ENCODE measurements at regions not wholly inside any gene's neighbourhood (a gene's known extent, or its start where the extent isn't known, plus 50 kb on each side); places are given as distances from the start of the nearest gene placed in this dataset.
"Not testable (repeated sequence)": the region's sequence is repeated elsewhere in the genome, so short reads cannot be mapped to it uniquely, and the experiment has no call there.

GRCh38 chr20:53865901-53866793 lies 204.2 kb downstream of the BCAS1 start:
- no peak overlapping the region for H2BK15ac ChIP-seq (ENCODE audit: low read depth, poor library complexity, severe bottlenecking)
- whole genome bisulfite sequencing, result 6% methylated on average over 5 of the region's 7 CpGs

GRCh38 chr20:53864765-53865683 lies 205.4 kb downstream of the BCAS1 start:
- Histone ChIP-seq H4K91ac (ENCODE audit: low read length) (peak overlapping the region; percentile 61), H3K18ac (ENCODE audit: low read depth in 1 of 2, low read length in 2 of 2) (peak overlapping the region; percentile 57 to 62), H3K9ac (ENCODE audit: low read length) (peak overlapping the region; percentile 82), H2BK12ac (ENCODE audit: low read length in 2 of 2) (peak overlapping the region; percentile 89 to 94), H3K4ac (ENCODE audit: low read depth in 1 of 2, low read length in 2 of 2) (peak overlapping the region in 1 of 2 experiments; percentile 61), H3K27ac (ENCODE audit: low read length, poor library complexity, severe bottlenecking) (peak overlapping the region; percentile 23), H2BK5ac (ENCODE audit: low read depth, low read length, poor library complexity, severe bottlenecking) (peak overlapping the region; percentile 10), H2BK120ac (ENCODE audit: low read depth, low read length) (peak overlapping the region; percentile 79)
- H3K4me1 ChIP-seq (ENCODE audit: control insufficient read depth, insufficient read depth, low read depth, low read length); H2BK15ac ChIP-seq (ENCODE audit: low read depth, poor library complexity, severe bottlenecking); H3K4me3 ChIP-seq (ENCODE audit: insufficient read depth in 1 of 2, low read depth in 1 of 2, low read length in 2 of 2); H3K9me3 ChIP-seq (ENCODE audit: control insufficient read depth, low read length); H2AFZ ChIP-seq (ENCODE audit: low read depth, low read length); H3K27me3 ChIP-seq (ENCODE audit: control insufficient read depth in 1 of 2, insufficient read depth in 1 of 2, low read length in 2 of 2); H3K4me2 ChIP-seq (ENCODE audit: low read length, poor library complexity, severe bottlenecking); H3K36me3 ChIP-seq (ENCODE audit: control insufficient read depth in 1 of 2, insufficient read depth in 2 of 2, low read depth in 1 of 2, low read length in 2 of 2); H3K79me1 ChIP-seq (replicated peaks; ENCODE audit: low read length, poor library complexity, severe bottlenecking); H2AK5ac ChIP-seq (ENCODE audit: low read length, severe bottlenecking); H3K14ac ChIP-seq (ENCODE audit: low read length in 2 of 2); H4K8ac ChIP-seq (ENCODE audit: low read length); H3K23ac ChIP-seq (ENCODE audit: low read length in 2 of 2): not testable (repeated sequence)
- WGBS, result 69% methylated on average over 6 of the region's 13 CpGs
- DNase-seq, result peak; percentile 35

More at GRCh38 chr20:53865901-53866793, 204.2 kb downstream of the BCAS1 start:
- Histone ChIP-seq H2BK12ac (ENCODE audit: low read length in 2 of 2) (peak overlapping the region; percentile 34 to 86), H3K9ac (ENCODE audit: low read length) (peak overlapping the region; percentile 82), H3K4me3 (ENCODE audit: insufficient read depth in 1 of 2, low read depth in 1 of 2, low read length in 2 of 2) (peak overlapping the region in 1 of 2 experiments; percentile 57), H4K8ac (ENCODE audit: low read length) (no peak overlapping the region), H2AFZ (ENCODE audit: low read depth, low read length) (peak overlapping the region; percentile 61), H2BK5ac (ENCODE audit: low read depth, low read length, poor library complexity, severe bottlenecking) (peak overlapping the region; percentile 62), H3K36me3 (ENCODE audit: control insufficient read depth in 1 of 2, insufficient read depth in 2 of 2, low read depth in 1 of 2, low read length in 2 of 2) (no peaks in the 10 kb centered on the region), H3K4me1 (ENCODE audit: control insufficient read depth, insufficient read depth, low read depth, low read length) (peaks cover 6% of the 10 kb centered on the region), H3K27ac (ENCODE audit: low read length, poor library complexity, severe bottlenecking) (peak overlapping the region; percentile 60), H3K27me3 (ENCODE audit: control insufficient read depth in 1 of 2, insufficient read depth in 1 of 2, low read length in 2 of 2) (no peaks in the 10 kb centered on the region), H3K23ac (ENCODE audit: low read length in 2 of 2) (no peak overlapping the region), H2AK5ac (ENCODE audit: low read length, severe bottlenecking) (no peak overlapping the region), H3K79me1 (replicated peaks; ENCODE audit: low read length, poor library complexity, severe bottlenecking) (no peaks in the 10 kb centered on the region), H3K4me2 (ENCODE audit: low read length, poor library complexity, severe bottlenecking) (peak overlapping the region; percentile 50), H2BK120ac (ENCODE audit: low read depth, low read length) (peak overlapping the region; percentile 61), H3K14ac (ENCODE audit: low read length in 2 of 2) (no peak overlapping the region), H3K18ac (ENCODE audit: low read depth in 1 of 2, low read length in 2 of 2) (peak overlapping the region; percentile 80 to 96), H3K4ac (ENCODE audit: low read depth in 1 of 2, low read length in 2 of 2) (peak overlapping the region; percentile 51 to 88), H3K9me3 (ENCODE audit: control insufficient read depth, low read length) (no peaks in the 10 kb centered on the region), H4K91ac (ENCODE audit: low read length) (peak overlapping the region; percentile 70)
- peak; percentile 90 for DNase-seq

DNA sequence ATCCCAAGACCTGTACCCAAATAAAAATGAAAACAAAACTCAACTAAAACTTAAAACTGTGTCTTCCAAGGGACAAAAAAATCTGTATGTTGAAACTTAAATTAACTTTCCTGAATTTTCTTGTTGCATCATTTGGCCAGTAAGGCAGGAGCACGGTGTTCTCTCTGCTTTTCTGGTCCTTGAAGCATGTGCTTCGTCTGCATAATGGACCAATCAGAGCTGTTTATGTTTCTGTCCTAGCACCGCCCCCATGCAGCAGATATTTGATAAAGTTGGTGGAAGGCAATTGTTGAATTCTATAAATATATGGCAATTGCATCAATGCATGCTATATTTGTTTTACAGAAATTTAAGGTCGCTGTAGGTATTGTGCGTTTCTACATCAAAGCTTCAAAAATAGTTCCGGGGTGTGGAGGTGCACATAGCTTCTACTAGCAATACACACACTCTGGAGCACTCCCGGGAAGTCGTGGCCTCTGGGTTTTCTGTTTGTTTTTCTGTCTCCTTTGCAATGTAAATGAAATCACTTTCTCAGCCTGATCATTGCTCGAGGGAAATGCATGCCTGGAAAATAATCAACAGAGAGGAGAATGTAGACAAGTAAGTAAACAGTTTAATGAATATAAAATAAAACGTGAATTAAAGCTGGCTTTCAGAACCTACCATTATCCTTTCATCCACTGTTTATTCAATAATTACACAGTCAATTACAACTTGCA lies 206.3 kb downstream of the BCAS1 start:
- not testable (repeated sequence) for H3K9ac ChIP-seq (ENCODE audit: low read length); H3K27ac ChIP-seq (ENCODE audit: low read length, poor library complexity, severe bottlenecking); H2BK5ac ChIP-seq (ENCODE audit: low read depth, low read length, poor library complexity, severe bottlenecking); H2AK5ac ChIP-seq (ENCODE audit: low read length, severe bottlenecking); H3K4ac ChIP-seq (ENCODE audit: low read depth in 1 of 2, low read length in 2 of 2); H3K4me2 ChIP-seq (ENCODE audit: low read length, poor library complexity, severe bottlenecking); H2BK12ac ChIP-seq (ENCODE audit: low read length in 2 of 2); H2BK120ac ChIP-seq (ENCODE audit: low read depth, low read length); H3K23ac ChIP-seq (ENCODE audit: low read length in 2 of 2); H4K8ac ChIP-seq (ENCODE audit: low read length); H3K4me3 ChIP-seq (ENCODE audit: insufficient read depth in 1 of 2, low read depth in 1 of 2, low read length in 2 of 2); H3K36me3 ChIP-seq (ENCODE audit: control insufficient read depth in 1 of 2, insufficient read depth in 2 of 2, low read depth in 1 of 2, low read length in 2 of 2); H3K9me3 ChIP-seq (ENCODE audit: control insufficient read depth, low read length); H3K14ac ChIP-seq (ENCODE audit: low read length in 2 of 2); H3K27me3 ChIP-seq (ENCODE audit: control insufficient read depth in 1 of 2, insufficient read depth in 1 of 2, low read length in 2 of 2); H4K91ac ChIP-seq (ENCODE audit: low read length); H3K18ac ChIP-seq (ENCODE audit: low read depth in 1 of 2, low read length in 2 of 2); H3K79me1 ChIP-seq (replicated peaks; ENCODE audit: low read length, poor library complexity, severe bottlenecking); H2BK15ac ChIP-seq (ENCODE audit: low read depth, poor library complexity, severe bottlenecking); H3K4me1 ChIP-seq (ENCODE audit: control insufficient read depth, insufficient read depth, low read depth, low read length); H2AFZ ChIP-seq (ENCODE audit: low read depth, low read length)
- DNase-seq, result peak; percentile 38
- 49% methylated on average over 5 of the region's 10 CpGs for WGBS
